ENCODE measurements at regions not wholly inside any gene's neighbourhood (a gene's known extent, or its start where the extent isn't known, plus 50 kb on each side); places are given as distances from the start of the nearest gene placed in this dataset.

DNA sequence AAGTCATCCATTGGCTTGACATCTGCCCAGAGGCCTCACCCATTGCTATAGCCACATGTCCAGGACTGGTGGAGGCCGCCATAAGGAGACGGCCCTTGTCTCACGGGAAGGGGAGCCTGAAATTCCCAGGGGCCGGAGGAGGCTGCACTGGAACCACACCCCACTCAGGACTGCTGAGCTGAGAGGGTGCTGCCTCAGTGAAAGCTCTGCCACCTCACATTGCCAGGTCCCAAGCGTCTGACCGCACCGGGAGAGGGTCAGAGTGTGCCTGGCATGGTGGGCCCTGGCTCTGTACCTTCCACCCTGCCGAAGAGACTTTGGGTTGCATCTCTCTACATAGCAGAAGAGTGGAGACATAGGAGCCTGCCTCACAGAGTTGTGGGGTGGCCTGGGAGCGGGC is 134.1 kb upstream of the GLI2 start:
- no peak for TF ChIP-seq POLR2A (IDR thresholded peaks at IDR 0.05)
- TF ChIP-seq, protein P1, sequence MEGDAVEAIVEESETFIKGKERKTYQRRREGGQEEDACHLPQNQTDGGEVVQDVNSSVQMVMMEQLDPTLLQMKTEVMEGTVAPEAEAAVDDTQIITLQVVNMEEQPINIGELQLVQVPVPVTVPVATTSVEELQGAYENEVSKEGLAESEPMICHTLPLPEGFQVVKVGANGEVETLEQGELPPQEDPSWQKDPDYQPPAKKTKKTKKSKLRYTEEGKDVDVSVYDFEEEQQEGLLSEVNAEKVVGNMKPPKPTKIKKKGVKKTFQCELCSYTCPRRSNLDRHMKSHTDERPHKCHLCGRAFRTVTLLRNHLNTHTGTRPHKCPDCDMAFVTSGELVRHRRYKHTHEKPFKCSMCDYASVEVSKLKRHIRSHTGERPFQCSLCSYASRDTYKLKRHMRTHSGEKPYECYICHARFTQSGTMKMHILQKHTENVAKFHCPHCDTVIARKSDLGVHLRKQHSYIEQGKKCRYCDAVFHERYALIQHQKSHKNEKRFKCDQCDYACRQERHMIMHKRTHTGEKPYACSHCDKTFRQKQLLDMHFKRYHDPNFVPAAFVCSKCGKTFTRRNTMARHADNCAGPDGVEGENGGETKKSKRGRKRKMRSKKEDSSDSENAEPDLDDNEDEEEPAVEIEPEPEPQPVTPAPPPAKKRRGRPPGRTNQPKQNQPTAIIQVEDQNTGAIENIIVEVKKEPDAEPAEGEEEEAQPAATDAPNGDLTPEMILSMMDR (IDR thresholded peaks at IDR 0.05), result no peak
